NCI-H1092 (cell line): ENCODE measurements at regions not wholly inside any gene's neighbourhood (a gene's known extent, or its start where the extent isn't known, plus 50 kb on each side); places are given as distances from the start of the nearest gene placed in this dataset.
"Not testable (repeated sequence)": the region's sequence is repeated elsewhere in the genome, so short reads cannot be mapped to it uniquely, and the experiment has no call there.

Source experiments
- DNase-seq: peaks from one replicate; lab custom pipeline; 2025; lab: John Stamatoyannopoulos, UW

GRCh38 chr2:176851889-176852483 lies 360.6 kb upstream of the HNRNPA3 start:
- DNase-seq = no peak

GRCh38 chr2:176852667-176853066 lies 359.9 kb upstream of the HNRNPA3 start:
- DNase-seq = no peak

- DNase-seq = no peak
Observed at GRCh38 chr2:176854062-176854461, 358.5 kb upstream of the HNRNPA3 start.

- no peak for DNase-seq
Observed at GRCh38 chr2:176854878-176855277, 357.7 kb upstream of the HNRNPA3 start.

- no peak for DNase-seq
Observed at GRCh38 chr2:176856683-176857082, 355.9 kb upstream of the HNRNPA3 start.

- no peak for DNase-seq
Observed at GRCh38 chr2:176865336-176865735, 347.3 kb upstream of the HNRNPA3 start.

- no peak for DNase-seq
Observed at GRCh38 chr2:176872406-176872805, 340.2 kb upstream of the HNRNPA3 start.

GRCh38 chr2:176873403-176873802 lies 339.2 kb upstream of the HNRNPA3 start:
- DNase-seq = no peak

- DNase-seq = no peak
Observed at GRCh38 chr2:176876493-176877103, 336.0 kb upstream of the HNRNPA3 start.

- no peak for DNase-seq
Observed at GRCh38 chr2:176879426-176879995, 333.1 kb upstream of the HNRNPA3 start.

- DNase-seq = not testable (repeated sequence)
Observed at GRCh38 chr2:176882045-176882444, 330.5 kb upstream of the HNRNPA3 start.

GRCh38 chr2:176885001-176885643 lies 327.5 kb upstream of the HNRNPA3 start:
- no peak for DNase-seq

- DNase-seq = no peak
Observed at GRCh38 chr2:176885661-176886060, 326.9 kb upstream of the HNRNPA3 start.

- no peak for DNase-seq
Observed at GRCh38 chr2:176891105-176891504, 321.5 kb upstream of the HNRNPA3 start.

- no peak for DNase-seq
Observed at GRCh38 chr2:176891857-176892256, 320.7 kb upstream of the HNRNPA3 start.

GRCh38 chr2:176892676-176893226 lies 319.8 kb upstream of the HNRNPA3 start:
- peak; percentile 43 for DNase-seq

GRCh38 chr2:176895158-176895557 lies 317.4 kb upstream of the HNRNPA3 start:
- DNase-seq = no peak

- DNase-seq = no peak
Observed at GRCh38 chr2:176902454-176902853, 310.1 kb upstream of the HNRNPA3 start.

- not testable (repeated sequence) for DNase-seq
Observed at GRCh38 chr2:176904053-176904452, 308.5 kb upstream of the HNRNPA3 start.

GRCh38 chr2:176907341-176907740 lies 305.3 kb upstream of the HNRNPA3 start:
- no peak for DNase-seq

- DNase-seq = no peak
Observed at GRCh38 chr2:176910828-176911227, 301.8 kb upstream of the HNRNPA3 start.

- no peak for DNase-seq
Observed at GRCh38 chr2:176913955-176914354, 298.6 kb upstream of the HNRNPA3 start.

- no peak for DNase-seq
Observed at GRCh38 chr2:176914371-176914770, 298.2 kb upstream of the HNRNPA3 start.
